Endothelial cell of umbilical vein (primary cell): ENCODE measurements at regions not wholly inside any gene's neighbourhood (a gene's known extent, or its start where the extent isn't known, plus 50 kb on each side); places are given as distances from the start of the nearest gene placed in this dataset.

Experiments used
- BruUV-seq: library from RNA; stranded (reverse); fragments of 400-500 nt; replicated peaks from 2 replicates; lab custom pipeline; 2021; lab: Mats Ljungman, UMichigan
- CTCF ChIA-PET: fragments of 300-600, 350-600 bp; sonication (Branson Sonifier 250); formaldehyde crosslinking; loops from one replicate; lab custom pipeline; 2021; ENCODE audit warnings: antibody characterized with exemption, inconsistent platforms; lab: Charles Lee
- POLR2A ChIA-PET: fragments of 300-600, 350-600 bp; sonication (Branson Sonifier 250); formaldehyde crosslinking; loops from one replicate; lab custom pipeline; 2021; ENCODE audit warnings: antibody characterized with exemption, inconsistent platforms; lab: Charles Lee
- DNase-seq: peaks from one replicate; pipeline ENCODE4 v3.0.0-alpha.2; 2011; ENCODE audit warnings: low read depth, low spot score
- FAIRE-seq: peaks from 2 replicates; lab custom pipeline; 2011; peaks lifted over from hg19 to GRCh38; lab: Jason Lieb, UNC
- H2AFZ ChIP-seq: 2 replicates; pipeline ENCODE4 v1.6.0; 2012; ENCODE audit warnings: low read depth, low read length, control low read depth, inconsistent platforms
- H3K27ac ChIP-seq: 2 replicates; pipeline ENCODE4 v1.5.1; 2011; ENCODE audit warnings: low read depth, mild to moderate bottlenecking, control low read depth, low read length, moderate library complexity; ENCODE audit not compliant: insufficient read depth
- H3K27me3 ChIP-seq, 2 experiments: 2 replicates each; pipeline versions ENCODE4 v1.6.0 to v1.6.1; 2011; ENCODE audit warnings: low read length in 2 of 2, mixed read lengths in 1 of 2; ENCODE audit not compliant: control insufficient read depth in 2 of 2, insufficient read depth in 2 of 2
- H3K36me3 ChIP-seq, 2 experiments: 2 replicates in 1 of 2; 3 replicates in 1 of 2; pipeline ENCODE4 v1.5.1; 2011; ENCODE audit warnings: low read length in 2 of 2, mild to moderate bottlenecking in 1 of 2, moderate library complexity in 1 of 2; ENCODE audit not compliant: control insufficient read depth in 2 of 2, insufficient read depth in 2 of 2; ENCODE audit errors: extremely low read depth in 1 of 2
- H3K4me1 ChIP-seq: 3 replicates; pipeline ENCODE4 v1.5.1; 2011; ENCODE audit warnings: mild to moderate bottlenecking, low read length; ENCODE audit not compliant: control insufficient read depth, insufficient read depth; ENCODE audit errors: extremely low read depth
- H3K4me2 ChIP-seq: 2 replicates; pipeline ENCODE4 v1.6.1; 2011; ENCODE audit warnings: low read length, control low read depth, mixed read lengths; ENCODE audit not compliant: insufficient read depth
- H3K4me3 ChIP-seq, 3 experiments: fragments of 200-600 bp in 1 of 3; sonication (generic), shearing (Covaris generic) in 1 of 3; replicated peaks in 1 of 3; 2 replicates each; pipeline ENCODE4 v1.5.1; 2011 to 2016; ENCODE audit warnings: control low read depth in 3 of 3, low read length in 3 of 3, mild to moderate bottlenecking in 2 of 3, inconsistent platforms in 1 of 3, low read depth in 1 of 3, moderate library complexity in 1 of 3; ENCODE audit not compliant: insufficient read depth in 1 of 3
- H3K79me2 ChIP-seq: 2 replicates; pipeline ENCODE4 v1.6.0; 2012; ENCODE audit warnings: low read length, inconsistent platforms; ENCODE audit not compliant: control insufficient read depth, insufficient read depth
- H3K9ac ChIP-seq: replicated peaks from 2 replicates; pipeline ENCODE3; 2011; ENCODE audit warnings: low read length, control low read depth; ENCODE audit not compliant: insufficient read depth; ENCODE audit errors: extremely low read depth
- H3K9me1 ChIP-seq: replicated peaks from 3 replicates; pipeline ENCODE4 v1.6.0; 2011; ENCODE audit warnings: mild to moderate bottlenecking, low read length; ENCODE audit not compliant: control insufficient read depth, insufficient read depth; ENCODE audit errors: extremely low read depth
- H3K9me3 ChIP-seq: replicated peaks from 2 replicates; pipeline ENCODE4 v1.5.1; 2012; ENCODE audit warnings: low read length, inconsistent platforms; ENCODE audit not compliant: control insufficient read depth, insufficient read depth
- H4K20me1 ChIP-seq: replicated peaks from 2 replicates; pipeline ENCODE3; 2011; ENCODE audit warnings: mild to moderate bottlenecking, low read length; ENCODE audit not compliant: control insufficient read depth, insufficient read depth; ENCODE audit errors: extremely low read depth
- EZH2 ChIP-seq: IDR thresholded peaks from 2 replicates; pipeline ENCODE4 v1.6.1; 2012; ENCODE audit warnings: borderline replicate concordance, low read depth, mild to moderate bottlenecking, moderate library complexity, low read length, inconsistent platforms; ENCODE audit not compliant: severe bottlenecking
- FOS ChIP-seq: IDR thresholded peaks from 2 replicates; pipeline ENCODE4 v1.6.1; 2011; ENCODE audit warnings: mild to moderate bottlenecking, low read length, moderate library complexity, borderline replicate concordance; ENCODE audit not compliant: insufficient read depth
- GATA2 ChIP-seq: IDR thresholded peaks from 2 replicates; pipeline ENCODE4 v1.7.0; 2011; ENCODE audit warnings: low read depth, mild to moderate bottlenecking, moderate library complexity, mixed read lengths, low read length; ENCODE audit not compliant: insufficient read length, insufficient read depth
- JUN ChIP-seq: IDR thresholded peaks from 2 replicates; pipeline ENCODE4 v1.6.1; 2011; ENCODE audit warnings: borderline replicate concordance, low read depth; ENCODE audit not compliant: insufficient read length, insufficient read depth
- MAX ChIP-seq: IDR thresholded peaks from 2 replicates; pipeline ENCODE4 v1.6.1; 2011; ENCODE audit not compliant: insufficient read depth, insufficient read length
- MYC ChIP-seq: IDR thresholded peaks from one replicate; pipeline ENCODE4 v1.6.1; 2011; ENCODE audit warnings: mild to moderate bottlenecking, low read depth, low read length
- POLR2A ChIP-seq: IDR thresholded peaks from 2 replicates; pipeline ENCODE4 v1.6.1; 2012; ENCODE audit warnings: low read depth, mild to moderate bottlenecking, control low read depth, low read length
- POLR2AphosphoS5 ChIP-seq: IDR thresholded peaks from 2 replicates; pipeline ENCODE4 v1.6.1; 2012; ENCODE audit warnings: low read depth, mild to moderate bottlenecking, control low read depth, low read length, moderate library complexity; ENCODE audit not compliant: insufficient read depth
- dilution Hi-C: fragments of 300-500 bp; cut with MboI; formaldehyde crosslinking; loops from one replicate; pipeline ENCODE4 v1.15.0; 2019; ENCODE audit warnings: low sequenced_read_pairs; ENCODE audit not compliant: extremely low pct_ligation_motif_present
- intact Hi-C: fragments of 100-400 bp; cut with micrococcal nuclease; formaldehyde crosslinking; loops from one replicate; pipeline ENCODE4 v1.10.0; 2022
- TF ChIP-seq, protein P1 (sequence below), 2 donors: IDR thresholded peaks; 1 replicate in 1 of 2; 2 replicates in 1 of 2; pipeline ENCODE4 v1.5.1; 2011; ENCODE audit warnings: low read length in 2 of 2, mild to moderate bottlenecking in 2 of 2, moderate library complexity in 2 of 2, control low read depth in 1 of 2, inconsistent platforms in 1 of 2, low read depth in 1 of 2; ENCODE audit not compliant: insufficient read depth in 1 of 2; ENCODE audit errors: extremely low read depth in 1 of 2

DNA sequence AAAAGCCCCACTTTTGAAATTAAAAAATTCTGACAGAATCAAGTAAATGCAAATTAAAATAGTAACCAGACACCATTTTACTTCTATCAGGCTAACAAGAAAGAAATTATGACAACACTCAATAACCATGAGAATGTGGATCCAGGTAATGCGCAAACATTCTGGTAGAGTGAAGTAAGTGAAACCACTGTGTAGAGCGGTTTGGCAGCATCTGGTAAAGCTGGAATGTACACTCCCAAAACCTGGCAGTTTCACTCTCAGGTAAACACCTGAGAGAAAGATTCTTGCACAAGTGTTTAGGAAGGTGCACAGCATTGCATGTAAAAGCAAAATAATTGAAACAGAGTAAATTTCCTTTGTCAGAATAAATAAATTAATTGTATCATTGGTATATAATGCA is 81.8 kb downstream of the TRIML1 start:
- BruUV-seq: no TSS peak
- Histone ChIP-seq H4K20me1 (no peaks in the 10 kb centered on the region), H3K9me3 (peaks cover 6% of the 10 kb centered on the region), H3K79me2 (no peaks in the 10 kb centered on the region), H3K27me3 (no peaks in the 10 kb centered on the region), H3K4me2 (no peak overlapping the region), H3K4me1 (no peaks in the 10 kb centered on the region), H3K27ac (no peak overlapping the region), H2AFZ (no peak overlapping the region), H3K36me3 (no peaks in the 10 kb centered on the region), H3K9ac (no peak overlapping the region), H3K4me3 (no peak overlapping the region), H3K9me1 (no peaks in the 10 kb centered on the region)
- intact Hi-C loops (no loop called here), dilution Hi-C loops (no loop called here)
- ChIA-PET CTCF (no interaction called here), POLR2A (no interaction called here)
- TF ChIP-seq MYC (no peak), GATA2 (no peak), FOS (no peak), POLR2AphosphoS5 (no peak), POLR2A (no peak), JUN (no peak), EZH2 (no peak), MAX (no peak)
- TF ChIP-seq, protein P1, sequence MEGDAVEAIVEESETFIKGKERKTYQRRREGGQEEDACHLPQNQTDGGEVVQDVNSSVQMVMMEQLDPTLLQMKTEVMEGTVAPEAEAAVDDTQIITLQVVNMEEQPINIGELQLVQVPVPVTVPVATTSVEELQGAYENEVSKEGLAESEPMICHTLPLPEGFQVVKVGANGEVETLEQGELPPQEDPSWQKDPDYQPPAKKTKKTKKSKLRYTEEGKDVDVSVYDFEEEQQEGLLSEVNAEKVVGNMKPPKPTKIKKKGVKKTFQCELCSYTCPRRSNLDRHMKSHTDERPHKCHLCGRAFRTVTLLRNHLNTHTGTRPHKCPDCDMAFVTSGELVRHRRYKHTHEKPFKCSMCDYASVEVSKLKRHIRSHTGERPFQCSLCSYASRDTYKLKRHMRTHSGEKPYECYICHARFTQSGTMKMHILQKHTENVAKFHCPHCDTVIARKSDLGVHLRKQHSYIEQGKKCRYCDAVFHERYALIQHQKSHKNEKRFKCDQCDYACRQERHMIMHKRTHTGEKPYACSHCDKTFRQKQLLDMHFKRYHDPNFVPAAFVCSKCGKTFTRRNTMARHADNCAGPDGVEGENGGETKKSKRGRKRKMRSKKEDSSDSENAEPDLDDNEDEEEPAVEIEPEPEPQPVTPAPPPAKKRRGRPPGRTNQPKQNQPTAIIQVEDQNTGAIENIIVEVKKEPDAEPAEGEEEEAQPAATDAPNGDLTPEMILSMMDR (IDR thresholded peaks at IDR 0.05; ENCODE audit: extremely low read depth in 1 of 2, insufficient read depth in 1 of 2, low read depth in 1 of 2, low read length in 2 of 2): no peak
- FAIRE-seq (no peak), DNase-seq (no peak)
